Right lobe of liver (tissue), 4 donors: ENCODE measurements at regions not wholly inside any gene's neighbourhood (a gene's known extent, or its start where the extent isn't known, plus 50 kb on each side); places are given as distances from the start of the nearest gene placed in this dataset.

Experiments used
- POLR2A ChIP-seq: fragments of 450-650 bp; IDR thresholded peaks from one replicate; pipeline ENCODE4 v1.6.1; 2017; ENCODE audit warnings: antibody characterized with exemption, mild to moderate bottlenecking
- TF ChIP-seq, protein P1 (sequence below), 4 donors: fragments of 200-600 bp in 3 of 4; fragments of 450-650 bp in 1 of 4; IDR thresholded peaks; one replicate each; pipeline versions ENCODE4 v1.5.1 to v1.8.0; 2016 to 2022; ENCODE audit warnings: antibody characterized with exemption in 4 of 4, mild to moderate bottlenecking in 2 of 4
- donor health status: DM: no; HTN: no; CAD: no.
- donor health status: DM: no; HTN: no; CAD: no.
- donor health status: DM: no; HTN: yes; CAD: no.

DNA sequence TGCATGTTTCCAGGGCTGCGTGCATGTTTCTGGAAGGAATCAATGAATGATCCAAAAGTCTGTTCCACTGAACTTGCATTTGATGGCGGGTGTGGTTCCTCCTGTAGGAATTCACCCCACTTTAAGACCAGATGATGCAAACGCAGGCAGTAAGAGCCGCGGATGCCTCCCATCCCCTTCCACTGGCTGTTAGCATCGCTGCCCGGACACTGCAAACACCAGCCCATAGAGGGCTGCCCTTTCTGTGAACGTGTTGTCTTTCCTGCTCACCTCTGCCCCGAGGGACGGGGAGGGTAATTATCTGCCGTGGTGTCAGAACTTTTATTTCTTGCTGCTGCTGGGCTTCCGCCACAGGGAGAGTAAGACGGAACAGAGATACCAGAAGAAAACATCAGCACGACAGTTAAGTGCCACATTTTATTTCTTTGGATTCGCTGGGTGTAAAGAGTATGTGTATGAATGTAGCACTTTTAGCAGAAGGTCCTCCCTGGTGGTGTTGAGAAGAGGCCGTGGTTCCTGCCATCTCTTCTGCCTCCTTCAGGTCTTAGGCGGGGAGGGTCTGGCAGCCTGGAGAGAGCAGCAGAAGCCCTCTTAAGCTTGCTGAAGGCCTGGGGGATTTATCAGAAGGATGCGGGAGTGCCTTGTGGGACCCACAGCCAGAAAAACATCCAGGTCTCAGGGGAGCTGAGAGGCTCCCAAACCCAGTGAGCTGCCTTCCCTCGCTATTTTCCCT is 53.2 kb upstream of the NECTIN1 start:
- TF ChIP-seq, protein P1, sequence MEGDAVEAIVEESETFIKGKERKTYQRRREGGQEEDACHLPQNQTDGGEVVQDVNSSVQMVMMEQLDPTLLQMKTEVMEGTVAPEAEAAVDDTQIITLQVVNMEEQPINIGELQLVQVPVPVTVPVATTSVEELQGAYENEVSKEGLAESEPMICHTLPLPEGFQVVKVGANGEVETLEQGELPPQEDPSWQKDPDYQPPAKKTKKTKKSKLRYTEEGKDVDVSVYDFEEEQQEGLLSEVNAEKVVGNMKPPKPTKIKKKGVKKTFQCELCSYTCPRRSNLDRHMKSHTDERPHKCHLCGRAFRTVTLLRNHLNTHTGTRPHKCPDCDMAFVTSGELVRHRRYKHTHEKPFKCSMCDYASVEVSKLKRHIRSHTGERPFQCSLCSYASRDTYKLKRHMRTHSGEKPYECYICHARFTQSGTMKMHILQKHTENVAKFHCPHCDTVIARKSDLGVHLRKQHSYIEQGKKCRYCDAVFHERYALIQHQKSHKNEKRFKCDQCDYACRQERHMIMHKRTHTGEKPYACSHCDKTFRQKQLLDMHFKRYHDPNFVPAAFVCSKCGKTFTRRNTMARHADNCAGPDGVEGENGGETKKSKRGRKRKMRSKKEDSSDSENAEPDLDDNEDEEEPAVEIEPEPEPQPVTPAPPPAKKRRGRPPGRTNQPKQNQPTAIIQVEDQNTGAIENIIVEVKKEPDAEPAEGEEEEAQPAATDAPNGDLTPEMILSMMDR (IDR thresholded peaks at IDR 0.05): no peak
- TF ChIP-seq POLR2A: no peak
